HG03039 (cell line): ENCODE measurements at regions not wholly inside any gene's neighbourhood (a gene's known extent, or its start where the extent isn't known, plus 50 kb on each side); places are given as distances from the start of the nearest gene placed in this dataset.
"Not testable (repeated sequence)": the region's sequence is repeated elsewhere in the genome, so short reads cannot be mapped to it uniquely, and the experiment has no call there.

Experiments
- ATAC-seq: cut with Tn5 transposase; IDR thresholded peaks from one replicate; pipeline ENCODE4 v1.9.1; 2021; ENCODE audit warnings: mild to moderate bottlenecking, moderate library complexity; ENCODE audit not compliant: unreplicated experiment

GRCh38 chr1:38787041-38787440, 72.5 kb downstream of the RRAGC start:
- no peak for ATAC-seq

- ATAC-seq: no peak
These were observed 73.5 kb downstream of the RRAGC start for GRCh38 chr1:38786040-38786436.

GRCh38 chr1:38785285-38786039, 74.1 kb downstream of the RRAGC start:
- ATAC-seq: no peak

DNA sequence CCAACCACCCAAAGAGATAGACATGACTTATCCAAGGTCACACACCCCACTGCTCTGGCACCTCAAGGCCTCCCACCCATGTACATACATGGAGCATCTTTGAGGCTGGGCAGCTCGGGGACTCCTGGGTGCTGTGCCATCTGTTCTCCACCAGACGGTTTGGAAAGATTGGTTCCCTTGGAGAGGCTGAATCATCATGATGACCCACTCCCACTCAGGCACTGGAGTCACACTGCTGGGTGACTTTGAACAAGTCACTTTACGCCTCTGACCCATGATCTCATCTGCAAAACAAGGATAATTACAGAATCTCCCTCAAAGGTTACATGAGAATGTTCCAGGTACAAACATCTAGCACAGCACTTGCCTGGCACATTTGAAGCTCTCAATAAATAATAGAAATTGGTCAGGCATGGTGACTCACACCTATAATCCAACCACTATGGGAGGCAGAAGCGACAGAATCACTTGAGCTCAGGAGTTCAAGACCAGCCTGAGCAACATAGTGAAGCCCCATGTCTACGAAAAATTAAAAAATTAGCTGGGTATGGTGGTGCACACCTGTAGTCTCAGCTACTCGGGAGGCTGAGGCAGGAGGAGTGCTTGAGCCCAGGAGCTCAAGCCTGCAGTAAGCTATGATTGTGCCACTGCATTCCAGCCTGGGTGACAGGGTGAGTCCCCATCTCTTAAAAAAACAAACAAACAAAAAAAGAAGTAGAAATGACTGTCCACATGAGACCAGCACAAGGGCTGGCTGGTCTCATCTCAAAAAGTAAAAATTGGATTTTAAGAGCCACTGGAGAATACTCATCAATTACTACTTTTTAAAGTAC, 74.9 kb downstream of the RRAGC start:
- no peak for ATAC-seq

DNA sequence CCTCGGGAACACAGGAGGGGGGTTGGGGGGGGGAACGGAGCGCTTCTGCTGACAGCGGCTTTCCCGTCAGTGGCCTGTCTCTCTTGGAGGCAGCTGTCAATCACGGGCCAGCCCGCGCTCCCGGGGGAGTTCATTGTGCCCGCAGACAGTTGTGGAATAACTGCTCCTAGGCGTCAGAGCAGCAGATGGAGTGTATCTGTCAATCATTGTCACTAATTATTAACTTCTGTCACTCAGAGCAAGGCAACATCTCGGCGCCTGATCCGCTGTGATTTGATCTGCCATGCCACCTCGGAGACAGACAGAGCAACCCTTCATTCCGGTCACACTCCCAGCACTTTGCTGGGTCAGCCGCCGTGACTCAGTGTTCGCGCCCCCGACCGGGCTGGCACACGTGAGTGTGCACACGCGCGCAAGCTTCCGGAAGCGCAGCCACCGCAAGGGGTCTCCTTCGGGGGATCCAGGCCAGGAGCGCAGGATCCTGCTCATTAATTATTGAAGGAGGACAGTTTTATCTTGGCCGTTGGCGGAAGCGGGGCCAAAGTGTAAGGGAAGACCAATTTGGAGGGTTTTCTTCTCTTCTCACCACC, 75.8 kb downstream of the RRAGC start:
- no peak for ATAC-seq

DNA sequence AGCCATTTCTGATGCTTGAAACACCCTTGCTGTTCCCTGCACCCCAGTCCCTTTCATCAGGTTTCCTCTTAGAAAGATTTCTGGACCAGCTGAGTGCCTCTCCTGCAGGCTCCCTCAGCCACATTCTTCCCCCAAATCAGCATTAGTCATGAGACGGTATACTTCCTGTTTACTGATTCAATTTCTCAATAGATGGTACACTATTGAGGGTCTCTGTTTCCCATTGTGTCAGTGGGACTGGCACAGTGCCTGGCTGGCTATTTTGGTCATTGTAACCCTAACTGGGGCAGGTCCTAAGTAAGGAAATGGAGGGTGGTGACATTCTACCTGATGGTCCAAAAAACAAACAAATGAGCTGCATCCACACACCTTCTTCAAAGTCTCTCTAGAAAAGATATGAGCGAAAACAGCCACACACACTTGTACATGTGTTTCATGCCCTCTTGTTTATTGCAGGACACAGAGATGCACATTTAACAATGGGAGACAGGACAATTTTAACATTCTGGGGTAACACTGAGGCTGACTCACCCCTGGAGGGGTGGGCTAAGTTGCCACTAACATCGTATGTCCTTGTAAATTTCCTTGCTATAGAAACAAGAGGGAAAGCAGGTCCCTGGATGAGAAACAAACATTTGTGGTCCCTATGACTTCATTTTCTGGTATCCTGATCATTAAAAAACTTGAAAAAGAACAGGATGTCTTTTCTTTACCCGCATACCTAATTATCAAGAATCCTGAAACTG, 77.5 kb downstream of the RRAGC start:
- ATAC-seq: no peak

DNA sequence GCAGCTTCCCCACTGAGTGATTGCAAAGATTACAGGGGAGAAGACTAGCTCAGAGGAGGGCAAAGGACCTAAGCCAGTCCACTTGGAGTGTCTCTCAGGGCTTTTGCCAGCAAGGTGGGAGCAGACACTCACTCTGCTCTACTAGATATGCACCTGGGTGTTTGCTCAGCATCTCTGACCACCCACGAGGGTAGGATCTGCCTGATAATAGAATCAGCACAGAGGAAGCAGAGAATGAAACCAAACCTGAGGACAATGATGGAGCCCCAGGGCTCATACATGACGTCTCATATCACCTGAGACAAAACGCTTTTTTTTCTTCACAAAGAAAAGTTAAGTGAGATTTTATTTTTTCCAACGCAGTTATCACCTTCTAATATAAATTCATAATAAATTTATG, 79.4 kb downstream of the RRAGC start:
- ATAC-seq: no peak

DNA sequence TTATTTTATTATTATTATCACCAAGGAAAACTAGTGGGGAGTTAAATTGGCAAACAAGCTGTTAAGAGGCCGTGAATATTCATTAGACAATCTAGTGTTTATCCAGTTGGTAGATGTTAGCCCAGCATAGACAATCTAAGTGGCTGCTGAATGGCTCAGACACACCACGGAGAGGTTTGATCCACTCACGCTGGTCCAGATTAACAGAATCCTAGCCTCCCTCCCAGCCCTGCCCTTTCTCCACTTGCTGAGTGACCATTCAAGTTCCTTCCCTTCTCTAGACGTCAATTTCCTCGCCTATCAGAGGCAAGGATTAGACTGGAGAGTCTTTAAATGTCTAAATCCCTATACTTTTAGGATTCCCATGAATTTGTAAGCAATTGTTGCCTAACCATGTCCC, 80.1 kb downstream of the RRAGC start:
- ATAC-seq: no peak

GRCh38 chr1:38778521-38778920, 81.1 kb downstream of the RRAGC start:
- no peak for ATAC-seq

DNA sequence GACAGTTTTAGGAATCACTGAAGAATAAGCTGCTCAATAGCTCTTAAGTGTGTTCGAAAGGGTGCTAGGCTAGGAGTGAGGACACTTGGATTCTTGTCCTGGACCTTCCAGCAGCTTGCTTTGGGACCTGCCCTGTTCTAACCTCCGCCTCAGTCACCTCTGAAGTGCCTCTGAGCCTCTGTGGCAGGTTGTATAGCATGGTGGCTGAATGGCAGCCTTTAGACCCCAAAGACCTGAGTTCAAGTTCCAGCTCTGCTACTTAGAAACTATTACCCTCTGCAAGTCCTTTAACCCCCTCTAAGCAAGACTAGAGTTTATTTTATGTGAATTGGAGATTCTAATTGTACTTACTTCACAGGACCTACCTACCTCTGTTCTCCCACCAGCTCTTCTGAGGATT, 81.5 kb downstream of the RRAGC start:
- ATAC-seq: no peak

DNA sequence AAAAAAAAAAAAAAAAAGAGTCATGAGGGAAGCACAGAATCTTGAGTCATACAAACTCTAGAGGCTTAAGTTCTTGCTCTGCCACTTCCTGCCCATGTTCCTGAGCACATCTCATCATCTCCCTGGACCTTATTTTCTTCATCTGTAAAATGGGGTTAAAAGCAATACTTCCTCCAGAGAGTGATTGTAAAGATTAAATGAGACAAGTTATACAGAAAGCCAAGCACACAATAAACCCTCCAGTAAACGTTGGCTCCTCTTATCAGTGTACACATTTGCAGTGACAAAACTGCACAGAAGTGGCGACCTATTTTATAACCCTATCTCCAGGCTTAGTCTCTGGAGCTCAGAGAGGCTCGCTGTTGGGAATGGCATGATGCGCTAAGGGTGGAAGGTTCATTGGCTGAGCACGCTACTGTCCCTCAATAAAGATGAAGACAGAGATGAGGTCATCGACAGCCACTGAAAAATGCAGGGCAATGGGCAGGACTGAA, 82.1 kb downstream of the RRAGC start:
- no peak for ATAC-seq

- ATAC-seq: no peak
These were observed 83.0 kb downstream of the RRAGC start for GRCh38 chr1:38776466-38777065.

DNA sequence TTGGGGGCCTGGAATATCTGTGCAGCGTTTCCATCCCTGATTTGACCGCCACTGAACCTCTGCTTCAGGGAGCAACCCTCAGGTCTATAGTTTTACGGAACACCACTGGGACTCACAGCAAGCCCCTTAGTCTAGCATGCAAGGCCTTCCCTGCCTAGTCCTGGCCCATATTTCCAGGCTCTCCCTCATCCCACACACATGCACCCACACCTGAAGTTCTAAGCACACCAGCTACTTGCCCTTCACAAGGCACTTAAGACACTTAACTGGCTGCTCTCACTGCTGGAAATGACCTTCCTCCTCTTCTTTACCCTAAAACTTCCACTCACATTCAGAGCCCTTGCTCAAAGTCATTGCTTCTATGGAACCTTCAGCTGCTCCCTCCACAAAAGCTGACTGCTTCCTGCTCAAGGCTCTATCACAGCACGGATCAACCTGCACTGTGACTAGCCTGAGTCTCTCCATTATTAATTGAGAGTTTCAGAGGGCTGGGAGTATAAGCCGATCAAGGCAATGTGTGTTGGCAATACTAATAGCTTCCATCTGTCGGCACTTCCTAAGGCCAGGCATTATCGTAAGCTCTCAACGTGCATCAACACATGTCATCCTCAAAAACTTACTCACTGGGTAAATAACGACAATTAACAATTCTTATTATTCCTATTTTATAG, 84.3 kb downstream of the RRAGC start:
- ATAC-seq: no peak

GRCh38 chr1:38773483-38773882, 86.1 kb downstream of the RRAGC start:
- ATAC-seq: no peak

DNA sequence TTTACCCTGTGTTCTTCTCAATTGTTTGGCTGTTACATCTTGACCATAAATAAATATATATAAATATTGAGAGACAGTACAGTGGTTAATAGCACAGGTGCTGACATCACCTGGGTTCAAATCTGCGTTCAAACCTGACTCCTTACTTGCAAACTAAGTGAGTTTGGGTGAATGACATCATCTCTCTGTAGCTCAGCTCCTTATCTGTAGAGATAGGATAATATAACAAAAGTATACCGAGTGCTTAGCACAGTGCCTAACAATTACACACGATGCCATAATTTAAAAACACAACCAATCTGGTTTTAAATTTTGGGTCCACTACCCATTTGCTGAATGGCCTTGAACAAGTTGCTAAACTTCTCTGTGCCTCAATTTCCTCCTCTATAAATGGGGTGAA, 86.6 kb downstream of the RRAGC start:
- ATAC-seq: no peak

GRCh38 chr1:38772026-38772425, 87.5 kb downstream of the RRAGC start:
- no peak for ATAC-seq

- not testable (repeated sequence) for ATAC-seq
These were observed 88.9 kb downstream of the RRAGC start for GRCh38 chr1:38770516-38771173.

DNA sequence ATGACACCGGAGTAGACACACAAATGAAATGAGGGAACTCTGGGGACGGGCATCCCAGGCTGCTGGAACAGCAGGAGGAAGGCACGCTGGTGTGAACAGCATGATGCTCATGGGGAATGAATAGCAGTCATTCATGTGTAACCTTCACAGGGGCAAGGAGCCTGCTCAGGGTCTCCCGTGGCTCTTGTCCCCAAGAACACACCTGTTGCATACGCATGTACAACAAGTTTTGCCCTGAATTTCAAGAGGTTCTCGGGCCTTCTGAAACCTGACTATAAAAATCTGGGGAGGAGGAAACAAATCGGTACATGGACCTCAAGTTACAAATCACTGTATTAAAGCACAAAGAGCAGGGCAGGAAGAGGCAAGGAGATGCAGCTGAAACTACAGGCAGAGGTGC, 93.4 kb downstream of the RRAGC start:
- ATAC-seq: no peak

DNA sequence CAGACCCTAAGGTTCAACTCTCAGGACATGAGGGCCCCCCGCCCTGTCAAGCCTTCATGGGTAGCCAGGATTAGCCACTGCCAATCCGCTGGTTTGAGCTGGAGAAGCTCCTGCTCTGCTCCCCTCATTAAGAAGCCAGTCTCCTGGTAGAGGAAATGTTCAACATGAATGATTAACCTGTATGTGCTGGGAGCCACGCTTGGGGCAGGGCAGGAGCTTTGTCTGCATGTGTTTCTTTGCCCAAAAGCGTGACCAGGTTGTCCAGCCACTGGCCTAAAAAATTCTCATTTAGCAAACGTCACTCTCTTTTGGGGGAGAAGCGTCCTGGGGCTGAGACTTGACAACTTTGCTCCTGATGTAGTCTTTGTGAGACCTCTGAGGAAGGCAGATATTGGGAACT, 96.5 kb downstream of the RRAGC start:
- ATAC-seq: no peak

DNA sequence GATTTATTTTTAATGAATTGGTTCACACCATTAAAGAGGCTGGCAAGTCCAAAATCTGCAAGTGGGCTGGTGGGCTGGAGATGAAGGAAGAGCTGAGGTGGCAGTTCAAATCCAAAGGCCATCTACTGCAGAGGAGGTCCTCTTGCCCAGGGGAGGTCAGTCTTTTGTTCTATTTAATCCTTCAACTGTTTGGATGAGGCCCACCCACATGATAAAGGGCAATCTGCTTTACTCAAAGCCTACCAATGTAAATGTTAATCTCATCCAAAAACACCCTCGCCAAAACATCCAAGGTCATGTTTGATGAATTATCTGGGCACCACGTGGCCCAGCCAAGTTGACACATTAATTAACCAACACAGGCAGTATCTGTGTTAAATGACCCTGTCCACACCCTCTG, 99.0 kb downstream of the RRAGC start:
- ATAC-seq: no peak
